ENCODE measurements at regions not wholly inside any gene's neighbourhood (a gene's known extent, or its start where the extent isn't known, plus 50 kb on each side); places are given as distances from the start of the nearest gene placed in this dataset.

DNA sequence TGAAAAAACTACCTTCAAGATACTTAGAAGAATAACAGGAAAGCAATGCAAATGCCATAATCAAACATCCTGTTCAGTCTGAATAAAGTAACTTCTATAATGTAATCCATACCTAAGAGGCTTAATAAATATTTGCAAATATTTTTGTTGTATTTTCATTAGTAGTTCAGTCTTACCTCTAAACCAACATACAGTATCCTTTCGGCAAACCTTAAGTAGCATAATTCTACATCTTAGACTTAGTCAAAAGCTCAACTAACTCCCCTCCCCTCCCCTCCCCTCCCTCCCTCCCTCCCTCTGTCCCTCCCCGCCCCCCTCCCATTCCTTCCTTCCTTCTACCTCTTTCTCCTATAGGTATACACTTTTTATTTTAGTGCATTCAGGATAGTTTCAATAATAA, 1373.2 kb downstream of the SUCLG1 start:
- H3K79me2 ChIP-seq (ENCODE audit: insufficient read depth, low read length), result no peaks in the 10 kb centered on the region

DNA sequence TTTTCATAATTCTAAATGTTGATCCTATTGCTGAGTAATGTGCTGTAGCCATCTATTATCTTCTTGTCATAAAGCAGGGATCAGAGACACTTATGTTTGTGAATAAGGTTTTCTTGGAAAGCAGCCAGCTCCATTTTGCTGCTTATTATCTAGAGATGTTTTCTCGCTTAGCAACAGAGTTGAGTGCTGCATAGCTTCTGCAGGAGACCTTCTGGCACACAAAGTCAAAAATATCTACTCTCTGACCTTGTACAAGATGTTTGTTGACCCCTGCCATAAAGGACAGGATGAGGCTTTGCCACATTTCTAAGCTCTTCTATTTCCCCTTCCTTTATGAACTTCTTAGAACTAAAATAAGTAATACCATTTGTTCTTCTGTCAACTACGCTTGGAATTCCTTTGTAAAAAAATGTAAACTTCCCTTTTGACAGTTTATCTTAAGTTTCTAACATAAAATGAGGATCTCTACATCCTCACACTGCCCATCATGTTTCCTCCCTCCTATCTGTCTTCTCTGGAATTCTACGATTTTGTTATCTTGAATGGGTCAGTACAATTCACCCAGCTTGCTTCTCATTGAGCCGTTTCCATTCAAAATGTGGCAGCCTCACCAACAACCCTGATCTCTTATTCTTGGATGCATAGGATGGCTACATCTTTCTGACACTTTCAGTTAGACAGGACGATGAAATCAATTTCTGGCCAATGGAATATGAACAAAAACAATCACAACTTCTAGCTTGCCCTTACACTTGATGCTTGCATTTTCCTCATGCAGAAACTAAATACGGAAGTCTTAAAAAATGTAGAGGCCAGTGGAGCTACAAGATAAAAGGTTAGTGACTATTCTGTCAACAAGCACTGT, 1377.0 kb downstream of the SUCLG1 start:
- no peak overlapping the region for H3K9ac ChIP-seq (ENCODE audit: low read length)
- H3K9me2 ChIP-seq (ENCODE audit: low read depth, low read length), result no peaks in the 10 kb centered on the region
- H4K20me1 ChIP-seq (ENCODE audit: insufficient read depth, low read length), result no peaks in the 10 kb centered on the region
- TF ChIP-seq, protein P1, sequence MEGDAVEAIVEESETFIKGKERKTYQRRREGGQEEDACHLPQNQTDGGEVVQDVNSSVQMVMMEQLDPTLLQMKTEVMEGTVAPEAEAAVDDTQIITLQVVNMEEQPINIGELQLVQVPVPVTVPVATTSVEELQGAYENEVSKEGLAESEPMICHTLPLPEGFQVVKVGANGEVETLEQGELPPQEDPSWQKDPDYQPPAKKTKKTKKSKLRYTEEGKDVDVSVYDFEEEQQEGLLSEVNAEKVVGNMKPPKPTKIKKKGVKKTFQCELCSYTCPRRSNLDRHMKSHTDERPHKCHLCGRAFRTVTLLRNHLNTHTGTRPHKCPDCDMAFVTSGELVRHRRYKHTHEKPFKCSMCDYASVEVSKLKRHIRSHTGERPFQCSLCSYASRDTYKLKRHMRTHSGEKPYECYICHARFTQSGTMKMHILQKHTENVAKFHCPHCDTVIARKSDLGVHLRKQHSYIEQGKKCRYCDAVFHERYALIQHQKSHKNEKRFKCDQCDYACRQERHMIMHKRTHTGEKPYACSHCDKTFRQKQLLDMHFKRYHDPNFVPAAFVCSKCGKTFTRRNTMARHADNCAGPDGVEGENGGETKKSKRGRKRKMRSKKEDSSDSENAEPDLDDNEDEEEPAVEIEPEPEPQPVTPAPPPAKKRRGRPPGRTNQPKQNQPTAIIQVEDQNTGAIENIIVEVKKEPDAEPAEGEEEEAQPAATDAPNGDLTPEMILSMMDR (IDR thresholded peaks at IDR 0.05; ENCODE audit: low read length), result no peak
- TF ChIP-seq EZH2 (IDR thresholded peaks at IDR 0.05; ENCODE audit: borderline replicate concordance, low read length), result no peak
- H3K9me3 ChIP-seq (ENCODE audit: low read length), result no peaks in the 10 kb centered on the region
- H3K4me1 ChIP-seq (ENCODE audit: insufficient read depth, low read length, severe bottlenecking), result no peaks in the 10 kb centered on the region
- H3K4me2 ChIP-seq (ENCODE audit: low read length), result no peak overlapping the region
- H3K27ac ChIP-seq (ENCODE audit: low read depth, low read length, poor library complexity, severe bottlenecking), result no peak overlapping the region
- no peak overlapping the region for H2AFZ ChIP-seq (ENCODE audit: low read length)
- H3F3A ChIP-seq (ENCODE audit: insufficient read depth, low read length), result no peaks in the 10 kb centered on the region
- no peaks in the 10 kb centered on the region for H3K79me2 ChIP-seq (ENCODE audit: insufficient read depth, low read length)
- no peak overlapping the region for H3K4me3 ChIP-seq (ENCODE audit: low read depth, low read length, poor library complexity, severe bottlenecking)
- H3K27me3 ChIP-seq (ENCODE audit: insufficient read depth, low read length), result no peaks in the 10 kb centered on the region
- H3K36me3 ChIP-seq (ENCODE audit: insufficient read depth, low read length), result no peaks in the 10 kb centered on the region

More for the DNA sequence above, 1373.2 kb downstream of the SUCLG1 start:
- H3K4me1 ChIP-seq (ENCODE audit: insufficient read depth, low read length, severe bottlenecking), result no peaks in the 10 kb centered on the region
- no peaks in the 10 kb centered on the region for H3K9me3 ChIP-seq (ENCODE audit: low read length)
- no peak overlapping the region for H3K9ac ChIP-seq (ENCODE audit: low read length)
- H3K4me2 ChIP-seq (ENCODE audit: low read length), result no peak overlapping the region
- H3K4me3 ChIP-seq (ENCODE audit: low read depth, low read length, poor library complexity, severe bottlenecking), result no peak overlapping the region
- no peaks in the 10 kb centered on the region for H3K9me2 ChIP-seq (ENCODE audit: low read depth, low read length)
- TF ChIP-seq, protein P1 (IDR thresholded peaks at IDR 0.05; ENCODE audit: low read length), result no peak
- no peak for TF ChIP-seq EZH2 (IDR thresholded peaks at IDR 0.05; ENCODE audit: borderline replicate concordance, low read length)
- H3F3A ChIP-seq (ENCODE audit: insufficient read depth, low read length), result no peaks in the 10 kb centered on the region
- no peak overlapping the region for H3K27ac ChIP-seq (ENCODE audit: low read depth, low read length, poor library complexity, severe bottlenecking)
- no peaks in the 10 kb centered on the region for H3K27me3 ChIP-seq (ENCODE audit: insufficient read depth, low read length)
- H2AFZ ChIP-seq (ENCODE audit: low read length), result no peak overlapping the region
- no peaks in the 10 kb centered on the region for H4K20me1 ChIP-seq (ENCODE audit: insufficient read depth, low read length)
- no peaks in the 10 kb centered on the region for H3K36me3 ChIP-seq (ENCODE audit: insufficient read depth, low read length)

DNA sequence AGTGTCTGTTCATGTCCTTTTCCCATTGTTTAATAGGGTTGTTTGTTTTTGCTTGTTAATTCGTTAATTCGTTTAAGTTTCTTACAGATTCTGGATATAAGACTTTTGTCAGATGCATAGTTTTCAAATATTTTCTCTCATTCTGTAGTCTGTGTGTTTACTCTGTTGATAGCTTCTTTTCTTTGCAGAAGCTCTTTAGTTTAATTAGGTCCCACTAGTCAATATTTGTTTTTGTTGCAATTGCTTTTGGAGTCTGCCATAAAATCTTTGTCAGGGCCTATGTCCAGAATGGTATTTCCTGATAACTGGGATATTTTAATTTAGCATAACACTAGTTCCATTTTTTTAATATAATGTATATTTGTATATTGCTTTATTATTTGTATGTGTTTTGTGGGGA, 1380.1 kb downstream of the SUCLG1 start:
- Histone ChIP-seq H3K79me2 (ENCODE audit: insufficient read depth, low read length) (no peaks in the 10 kb centered on the region), H3K9ac (ENCODE audit: low read length) (no peak overlapping the region)
- TF ChIP-seq, protein P1 (IDR thresholded peaks at IDR 0.05; ENCODE audit: low read length), result no peak
- no peak for TF ChIP-seq EZH2 (IDR thresholded peaks at IDR 0.05; ENCODE audit: borderline replicate concordance, low read length)

More for the DNA sequence above, 1380.1 kb downstream of the SUCLG1 start:
- no peak overlapping the region for H3K4me2 ChIP-seq (ENCODE audit: low read length)
- H3F3A ChIP-seq (ENCODE audit: insufficient read depth, low read length), result no peaks in the 10 kb centered on the region
- no peaks in the 10 kb centered on the region for H4K20me1 ChIP-seq (ENCODE audit: insufficient read depth, low read length)
- no peak overlapping the region for H3K4me3 ChIP-seq (ENCODE audit: low read depth, low read length, poor library complexity, severe bottlenecking)
- no peaks in the 10 kb centered on the region for H3K36me3 ChIP-seq (ENCODE audit: insufficient read depth, low read length)
- no peak overlapping the region for H2AFZ ChIP-seq (ENCODE audit: low read length)
- H3K4me1 ChIP-seq (ENCODE audit: insufficient read depth, low read length, severe bottlenecking), result no peaks in the 10 kb centered on the region
- H3K9me3 ChIP-seq (ENCODE audit: low read length), result no peaks in the 10 kb centered on the region
- no peaks in the 10 kb centered on the region for H3K9me2 ChIP-seq (ENCODE audit: low read depth, low read length)
- H3K27me3 ChIP-seq (ENCODE audit: insufficient read depth, low read length), result no peaks in the 10 kb centered on the region
- H3K27ac ChIP-seq (ENCODE audit: low read depth, low read length, poor library complexity, severe bottlenecking), result no peak overlapping the region
